Central memory CD8-positive, alpha-beta T cell (primary cell): ENCODE measurements at regions not wholly inside any gene's neighbourhood (a gene's known extent, or its start where the extent isn't known, plus 50 kb on each side); places are given as distances from the start of the nearest gene placed in this dataset.

ENCODE experiments used
- ATAC-seq: fragments of 150-1000 bp; cut with Tn5 transposase; replicated peaks from 2 replicates; pipeline ENCODE4 v1.10.0; 2022; ENCODE audit warnings: mild to moderate bottlenecking, moderate FRiP score, moderate number of reproducible peaks; ENCODE audit not compliant: poor library complexity, severe bottlenecking; ENCODE audit errors: extremely low read depth
- DNase-seq, 2 donors: peaks; one replicate each; pipeline ENCODE4 v3.0.0; 2021; ENCODE audit warnings: low spot score in 2 of 2
- H3K27ac Mint-ChIP-seq: one replicate; pipeline ENCODE4 v1.8.0; 2022; ENCODE audit warnings: low read depth, mild to moderate bottlenecking, moderate library complexity, mixed read lengths
- H3K27me3 Mint-ChIP-seq: one replicate; pipeline ENCODE4 v1.8.0; 2022; ENCODE audit warnings: mixed read lengths
- H3K36me3 Mint-ChIP-seq: one replicate; pipeline ENCODE4 v1.8.0; 2022; ENCODE audit warnings: mild to moderate bottlenecking, moderate library complexity, mixed read lengths; ENCODE audit not compliant: insufficient read depth
- H3K4me1 Mint-ChIP-seq: one replicate; pipeline ENCODE4 v1.8.0; 2022; ENCODE audit warnings: mixed read lengths
- H3K4me3 Mint-ChIP-seq: one replicate; pipeline ENCODE4 v1.8.0; 2022; ENCODE audit warnings: mild to moderate bottlenecking, moderate library complexity, mixed read lengths
- H3K9me3 Mint-ChIP-seq: one replicate; pipeline ENCODE4 v1.8.0; 2022; ENCODE audit warnings: mixed read lengths

GRCh38 chr2:66694087-66694860, 259.3 kb downstream of the MEIS1 start:
- Mint-ChIP-seq H3K27me3 (no peaks in the 10 kb centered on the region), H3K4me3 (no peak overlapping the region), H3K27ac (no peak overlapping the region), H3K4me1 (no peaks in the 10 kb centered on the region), H3K9me3 (no peaks in the 10 kb centered on the region), H3K36me3 (no peaks in the 10 kb centered on the region)
- DNase-seq, result no peak
- no peak for ATAC-seq

- DNase-seq (no peak), ATAC-seq (no peak)
- H3K9me3 Mint-ChIP-seq, result no peaks in the 10 kb centered on the region
- no peak overlapping the region for H3K27ac Mint-ChIP-seq
- no peaks in the 10 kb centered on the region for H3K27me3 Mint-ChIP-seq
- H3K36me3 Mint-ChIP-seq, result no peaks in the 10 kb centered on the region
- H3K4me3 Mint-ChIP-seq, result no peak overlapping the region
- no peaks in the 10 kb centered on the region for H3K4me1 Mint-ChIP-seq
Observed at GRCh38 chr2:66695226-66695735, 260.4 kb downstream of the MEIS1 start.

GRCh38 chr2:66696374-66696773, 261.4 kb downstream of the MEIS1 start:
- Mint-ChIP-seq H3K36me3 (no peaks in the 10 kb centered on the region), H3K4me1 (no peaks in the 10 kb centered on the region), H3K27ac (no peak overlapping the region), H3K4me3 (no peak overlapping the region), H3K9me3 (no peaks in the 10 kb centered on the region), H3K27me3 (no peaks in the 10 kb centered on the region)
- no peak for ATAC-seq
- no peak for DNase-seq

- DNase-seq (no peak), ATAC-seq (no peak)
- H3K4me1 Mint-ChIP-seq, result no peaks in the 10 kb centered on the region
- H3K27ac Mint-ChIP-seq, result no peak overlapping the region
- no peaks in the 10 kb centered on the region for H3K27me3 Mint-ChIP-seq
- no peak overlapping the region for H3K4me3 Mint-ChIP-seq
- H3K36me3 Mint-ChIP-seq, result no peaks in the 10 kb centered on the region
- H3K9me3 Mint-ChIP-seq, result no peaks in the 10 kb centered on the region
Observed at GRCh38 chr2:66696886-66697285, 262.0 kb downstream of the MEIS1 start.

- Mint-ChIP-seq H3K4me3 (no peak overlapping the region), H3K36me3 (no peaks in the 10 kb centered on the region), H3K27ac (no peak overlapping the region), H3K27me3 (no peaks in the 10 kb centered on the region), H3K9me3 (no peaks in the 10 kb centered on the region), H3K4me1 (no peaks in the 10 kb centered on the region)
- no peak for ATAC-seq
- no peak for DNase-seq
Observed at GRCh38 chr2:66697366-66697765, 262.4 kb downstream of the MEIS1 start.

GRCh38 chr2:66698091-66698490, 263.2 kb downstream of the MEIS1 start:
- H3K9me3 Mint-ChIP-seq, result no peaks in the 10 kb centered on the region
- ATAC-seq (no peak), DNase-seq (no peak)
- H3K4me1 Mint-ChIP-seq, result no peaks in the 10 kb centered on the region
- no peaks in the 10 kb centered on the region for H3K36me3 Mint-ChIP-seq
- no peaks in the 10 kb centered on the region for H3K27me3 Mint-ChIP-seq
- H3K4me3 Mint-ChIP-seq, result no peak overlapping the region
- H3K27ac Mint-ChIP-seq, result no peak overlapping the region

GRCh38 chr2:66698576-66699239, 263.8 kb downstream of the MEIS1 start:
- ATAC-seq (no peak), DNase-seq (no peak)
- Mint-ChIP-seq H3K4me3 (no peak overlapping the region), H3K4me1 (no peaks in the 10 kb centered on the region), H3K27ac (no peak overlapping the region), H3K36me3 (no peaks in the 10 kb centered on the region), H3K27me3 (no peaks in the 10 kb centered on the region), H3K9me3 (no peaks in the 10 kb centered on the region)

GRCh38 chr2:66699416-66699792, 264.5 kb downstream of the MEIS1 start:
- Mint-ChIP-seq H3K4me1 (no peaks in the 10 kb centered on the region), H3K27me3 (no peaks in the 10 kb centered on the region), H3K27ac (no peak overlapping the region), H3K9me3 (no peaks in the 10 kb centered on the region), H3K4me3 (no peak overlapping the region), H3K36me3 (no peaks in the 10 kb centered on the region)
- ATAC-seq (no peak), DNase-seq (no peak)

GRCh38 chr2:66699793-66700676, 265.1 kb downstream of the MEIS1 start:
- no peaks in the 10 kb centered on the region for H3K9me3 Mint-ChIP-seq
- no peaks in the 10 kb centered on the region for H3K36me3 Mint-ChIP-seq
- no peaks in the 10 kb centered on the region for H3K4me1 Mint-ChIP-seq
- DNase-seq (no peak), ATAC-seq (no peak)
- H3K27me3 Mint-ChIP-seq, result no peaks in the 10 kb centered on the region
- no peak overlapping the region for H3K27ac Mint-ChIP-seq
- no peak overlapping the region for H3K4me3 Mint-ChIP-seq

- no peak for ATAC-seq
- Mint-ChIP-seq H3K36me3 (no peaks in the 10 kb centered on the region), H3K9me3 (no peaks in the 10 kb centered on the region), H3K4me3 (no peak overlapping the region), H3K4me1 (no peaks in the 10 kb centered on the region), H3K27me3 (no peaks in the 10 kb centered on the region), H3K27ac (no peak overlapping the region)
- DNase-seq, result no peak
Observed at GRCh38 chr2:66700677-66701066, 265.7 kb downstream of the MEIS1 start.

GRCh38 chr2:66701251-66701650, 266.3 kb downstream of the MEIS1 start:
- DNase-seq, result no peak
- no peak overlapping the region for H3K27ac Mint-ChIP-seq
- no peak for ATAC-seq
- no peaks in the 10 kb centered on the region for H3K4me1 Mint-ChIP-seq
- H3K27me3 Mint-ChIP-seq, result no peaks in the 10 kb centered on the region
- H3K9me3 Mint-ChIP-seq, result no peaks in the 10 kb centered on the region
- no peak overlapping the region for H3K4me3 Mint-ChIP-seq
- no peaks in the 10 kb centered on the region for H3K36me3 Mint-ChIP-seq

- H3K27ac Mint-ChIP-seq, result no peak overlapping the region
- no peaks in the 10 kb centered on the region for H3K9me3 Mint-ChIP-seq
- H3K27me3 Mint-ChIP-seq, result no peaks in the 10 kb centered on the region
- no peaks in the 10 kb centered on the region for H3K36me3 Mint-ChIP-seq
- H3K4me1 Mint-ChIP-seq, result no peaks in the 10 kb centered on the region
- no peak for DNase-seq
- H3K4me3 Mint-ChIP-seq, result no peak overlapping the region
- no peak for ATAC-seq
Observed at GRCh38 chr2:66701656-66702055, 266.7 kb downstream of the MEIS1 start.
